ENCODE measurements at regions not wholly inside any gene's neighbourhood (a gene's known extent, or its start where the extent isn't known, plus 50 kb on each side); places are given as distances from the start of the nearest gene placed in this dataset.
A peak's percentile ranks its signal among the peaks of the same experiment; 100 is the strongest.

GRCh38 chr4:138740816-138741745 lies 274.5 kb upstream of the NOCT start:
- peak; percentile 19 for DNase-seq

DNA sequence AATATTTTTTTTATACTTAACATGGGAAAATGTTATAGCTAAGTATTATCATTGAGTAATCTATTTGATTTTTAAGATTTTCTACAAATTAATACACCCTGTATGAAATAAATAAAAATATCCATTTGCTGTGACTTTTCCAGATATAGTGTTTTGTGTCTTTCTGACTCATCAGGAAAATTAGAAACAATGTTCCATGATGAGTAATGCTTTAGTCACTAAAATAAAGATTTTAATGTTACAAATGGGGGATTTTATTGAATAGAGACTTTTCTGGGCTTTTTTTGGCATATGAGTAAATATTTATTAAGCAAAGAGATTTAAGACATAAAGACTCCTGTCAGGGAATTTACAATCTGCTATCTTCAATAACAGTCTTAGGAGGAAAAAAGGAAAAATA lies 279.2 kb upstream of the NOCT start:
- no peak for DNase-seq

GRCh38 chr4:138734746-138735145 lies 280.8 kb upstream of the NOCT start:
- DNase-seq = no peak

GRCh38 chr4:138728566-138728965 lies 287.0 kb upstream of the NOCT start:
- DNase-seq = no peak

- DNase-seq = peak; percentile 47
Measured at GRCh38 chr4:138727731-138728130, 287.9 kb upstream of the NOCT start.

DNA sequence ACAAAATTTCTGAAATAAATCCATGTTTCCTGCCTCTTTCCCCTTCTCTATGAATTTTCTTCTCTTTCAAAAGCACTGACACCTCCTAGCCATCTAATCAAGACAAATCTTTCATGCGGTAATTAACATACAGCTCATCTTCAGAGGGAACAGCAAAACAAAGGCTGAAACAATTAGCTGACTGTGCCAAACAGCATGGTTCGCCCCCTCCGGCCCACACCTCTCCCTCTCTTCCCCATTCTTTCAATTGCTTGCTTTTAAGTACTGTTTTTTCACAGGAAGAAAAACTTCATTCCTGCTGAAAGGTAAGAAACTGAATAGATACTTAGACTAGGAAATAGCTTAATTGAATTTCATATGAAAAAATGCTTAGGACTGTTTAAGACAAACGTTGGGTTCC lies 291.1 kb upstream of the NOCT start:
- DNase-seq = peak; percentile 35

GRCh38 chr4:138716559-138717335 lies 298.8 kb upstream of the NOCT start:
- DNase-seq = no peak

DNA sequence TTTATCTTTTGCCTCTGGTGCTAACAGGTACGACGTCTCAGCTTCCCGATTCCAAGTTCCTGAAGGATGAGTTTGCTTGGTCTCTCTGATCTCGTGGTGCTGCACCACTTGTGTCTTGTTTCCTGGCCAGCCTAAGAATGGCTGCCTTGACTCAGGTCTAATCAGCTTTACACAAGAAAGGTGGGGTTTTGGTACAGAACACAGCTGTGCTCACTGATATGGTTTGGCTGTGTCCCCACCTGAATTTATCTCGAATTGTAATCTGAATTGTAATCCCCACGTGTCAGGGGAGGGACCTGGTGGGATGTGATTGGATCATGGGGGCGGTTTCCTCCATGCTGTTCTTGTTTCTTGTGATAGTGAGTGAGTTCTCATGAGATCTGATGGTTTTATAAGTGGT lies 305.3 kb upstream of the NOCT start:
- no peak for DNase-seq

GRCh38 chr4:138709859-138710258 lies 305.7 kb upstream of the NOCT start:
- DNase-seq = no peak

GRCh38 chr4:138707746-138708677 lies 307.6 kb upstream of the NOCT start:
- no peak for DNase-seq

DNA sequence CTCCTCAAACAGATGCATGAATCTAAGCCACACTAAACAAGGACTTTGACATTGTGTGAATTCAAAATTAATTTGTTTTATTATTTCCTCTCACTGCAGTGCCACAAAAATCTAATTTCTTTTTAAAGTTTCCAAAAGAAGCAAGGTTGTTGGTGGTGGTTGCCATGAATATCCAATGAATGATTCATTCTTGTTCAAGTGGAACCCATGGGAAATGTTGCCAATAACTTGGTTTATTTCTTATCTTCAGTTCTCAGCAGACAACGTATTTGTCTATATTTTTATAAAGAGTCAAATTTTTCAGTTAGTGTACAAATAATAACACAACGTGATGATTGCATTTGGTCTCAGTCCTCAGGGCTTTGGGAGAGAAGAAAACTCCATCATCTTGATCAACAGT lies 309.4 kb upstream of the NOCT start:
- DNase-seq = no peak

- DNase-seq = no peak
Measured at GRCh38 chr4:138702190-138702824, 313.3 kb upstream of the NOCT start.

DNA sequence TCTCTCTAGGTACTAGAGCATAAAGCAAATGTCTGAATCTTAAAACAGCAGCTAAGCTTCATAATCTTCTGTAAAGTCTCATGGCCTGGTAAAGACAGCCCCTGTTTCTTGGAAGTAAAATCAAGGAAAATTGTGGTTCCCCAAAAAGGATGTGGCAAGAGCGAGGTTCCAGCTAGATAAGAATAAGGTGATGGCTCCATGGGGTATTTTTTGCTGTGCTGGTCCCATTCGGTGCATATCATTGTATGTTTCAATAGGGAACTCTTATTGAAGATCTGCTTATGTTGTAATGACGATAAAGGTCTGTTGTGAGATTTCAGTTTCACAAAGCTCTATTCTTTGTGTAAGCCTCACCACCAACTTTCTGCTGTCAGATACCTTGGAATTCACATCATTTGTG lies 316.9 kb upstream of the NOCT start:
- no peak for DNase-seq

GRCh38 chr4:138697851-138698250 lies 317.7 kb upstream of the NOCT start:
- DNase-seq = no peak

DNA sequence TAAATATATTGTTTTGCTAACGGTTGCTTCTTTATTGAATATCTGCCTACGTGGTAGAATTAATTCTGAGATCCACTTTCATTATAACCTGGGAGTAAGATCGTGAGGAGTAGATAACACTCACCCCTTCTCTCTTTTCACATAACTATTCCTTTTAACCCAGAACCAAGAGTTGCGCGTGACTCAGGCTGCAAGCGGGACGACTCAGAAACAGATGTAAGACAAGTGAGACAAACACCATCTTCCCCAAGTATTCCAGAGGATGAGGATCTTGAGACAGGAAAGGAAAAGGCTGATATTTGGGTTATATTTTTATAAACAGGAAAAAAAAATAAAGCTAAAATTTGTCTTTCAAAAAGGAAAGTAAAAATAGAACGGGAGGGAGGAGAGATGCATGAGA lies 318.8 kb upstream of the NOCT start:
- no peak for DNase-seq

DNA sequence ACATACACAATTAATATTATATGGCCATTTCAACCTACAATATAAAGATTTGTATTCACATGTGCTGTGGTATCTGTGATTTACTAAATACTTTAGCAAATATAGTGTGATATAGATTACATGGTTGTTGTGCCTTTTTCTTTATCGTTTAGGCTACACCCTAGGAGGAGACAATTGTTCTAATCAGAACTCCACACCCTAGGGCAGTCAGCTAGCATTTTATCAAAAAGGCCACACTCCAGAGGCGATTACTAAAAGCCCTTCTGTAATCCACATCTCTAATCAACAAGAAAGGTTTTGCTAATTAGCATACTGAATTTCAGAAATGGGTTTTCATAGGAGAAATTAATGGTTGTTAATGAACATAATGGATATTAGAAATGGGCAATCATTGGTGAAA lies 319.5 kb upstream of the NOCT start:
- no peak for DNase-seq

DNA sequence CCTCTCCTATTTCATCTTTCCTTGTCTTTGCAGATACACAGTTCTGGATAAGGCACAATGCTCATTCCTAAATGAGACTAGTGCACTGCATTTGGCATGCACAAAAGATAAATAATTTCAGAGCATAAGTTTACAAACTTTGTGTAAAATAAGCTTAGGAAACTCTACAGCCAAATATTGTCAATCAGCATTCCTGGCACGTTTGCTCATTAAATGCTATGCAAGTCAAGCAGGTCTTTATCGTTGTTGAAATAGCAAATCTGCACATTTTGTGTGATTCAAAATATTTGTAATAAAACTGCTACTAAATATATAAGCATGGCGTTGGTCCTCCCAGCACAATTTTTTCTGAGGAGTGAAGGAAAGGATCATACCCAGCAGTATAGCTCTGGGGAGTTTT lies 322.1 kb upstream of the NOCT start:
- DNase-seq = no peak

DNA sequence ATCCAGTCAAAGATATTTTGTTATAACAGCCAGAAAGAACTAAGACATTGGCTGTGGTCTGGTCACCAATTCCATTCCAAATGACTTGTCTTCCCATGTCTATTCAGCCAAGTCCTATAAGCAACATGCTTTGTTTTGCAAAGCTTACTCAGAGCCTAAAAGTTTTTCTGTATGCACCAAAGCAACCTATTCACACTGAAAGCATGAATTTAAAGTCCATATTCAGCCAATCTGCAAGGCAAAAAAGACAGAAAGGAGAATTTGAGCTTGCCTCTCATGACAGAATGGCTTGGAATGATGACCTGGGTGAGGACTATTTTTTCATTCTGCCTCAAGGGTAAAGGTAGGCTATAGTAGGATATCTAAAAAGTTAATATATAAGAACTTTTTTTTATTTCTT lies 323.2 kb upstream of the NOCT start:
- no peak for DNase-seq

- DNase-seq = no peak
Measured at GRCh38 chr4:138689593-138689992, 326.0 kb upstream of the NOCT start.

GRCh38 chr4:138689187-138689586 lies 326.4 kb upstream of the NOCT start:
- DNase-seq = no peak

- no peak for DNase-seq
Measured at GRCh38 chr4:138688408-138689085, 327.0 kb upstream of the NOCT start.
